Fibroblast of lung (primary cell): ENCODE measurements at regions not wholly inside any gene's neighbourhood (a gene's known extent, or its start where the extent isn't known, plus 50 kb on each side); places are given as distances from the start of the nearest gene placed in this dataset.

Experiments
- CTCF ChIP-seq, 2 donors: IDR thresholded peaks in 1 of 2; conservative IDR thresholded peaks in 1 of 2; 1 replicate in 1 of 2; 2 replicates in 1 of 2; pipeline ENCODE4 v1.5.1; 2011 to 2012; ENCODE audit warnings: low read length in 2 of 2, control low read depth in 1 of 2, inconsistent platforms in 1 of 2, low read depth in 1 of 2, mild to moderate bottlenecking in 1 of 2
- EZH2 ChIP-seq: IDR thresholded peaks from 2 replicates; pipeline ENCODE4 v1.5.1; 2012; ENCODE audit warnings: low read length, control low read depth, mild to moderate bottlenecking; ENCODE audit errors: missing control alignments

GRCh38 chr2:103410221-103410620 lies 648.4 kb downstream of the TMEM182 start:
- no peak for TF ChIP-seq CTCF (conservative IDR thresholded peaks at IDR 0.05 in 1 of 2, IDR thresholded peaks at IDR 0.05 in 1 of 2; ENCODE audit: low read depth in 1 of 2, low read length in 2 of 2)
- TF ChIP-seq EZH2 = no peak
